ENCODE measurements at regions not wholly inside any gene's neighbourhood (a gene's known extent, or its start where the extent isn't known, plus 50 kb on each side); places are given as distances from the start of the nearest gene placed in this dataset.

DNA sequence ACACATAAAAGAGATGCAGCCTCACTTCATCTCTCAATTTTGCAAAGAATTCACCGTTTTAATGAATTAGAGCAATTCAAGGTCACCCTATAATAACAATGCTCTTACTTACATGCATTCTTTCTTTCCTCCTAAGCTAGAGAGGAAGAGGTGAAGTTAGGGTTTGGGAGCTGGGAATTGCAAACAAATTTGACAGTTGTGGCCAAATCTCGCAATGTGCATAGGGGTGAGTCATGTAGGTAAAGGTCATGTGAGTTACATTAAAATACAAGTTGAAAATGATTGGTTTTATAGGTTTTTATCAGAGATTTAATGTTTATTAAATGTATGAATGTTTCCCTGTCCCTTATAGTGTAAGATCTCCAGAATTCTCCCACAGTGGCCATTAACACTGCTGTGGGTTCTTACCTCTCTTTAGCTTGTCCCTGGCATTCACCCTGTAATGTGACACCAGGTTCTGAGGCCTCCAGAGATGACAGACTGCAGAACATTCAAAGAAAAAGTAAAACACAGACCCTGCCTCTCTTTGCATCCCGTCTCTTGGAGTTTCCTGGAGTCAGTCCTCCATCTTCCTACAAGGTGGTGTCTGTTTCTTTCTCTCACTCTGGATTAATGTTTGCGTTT lies 53.7 kb upstream of the LGALSL start:
- no peak for DNase-seq (ENCODE audit: low read depth in 1 of 2, low spot score in 1 of 2)

DNA sequence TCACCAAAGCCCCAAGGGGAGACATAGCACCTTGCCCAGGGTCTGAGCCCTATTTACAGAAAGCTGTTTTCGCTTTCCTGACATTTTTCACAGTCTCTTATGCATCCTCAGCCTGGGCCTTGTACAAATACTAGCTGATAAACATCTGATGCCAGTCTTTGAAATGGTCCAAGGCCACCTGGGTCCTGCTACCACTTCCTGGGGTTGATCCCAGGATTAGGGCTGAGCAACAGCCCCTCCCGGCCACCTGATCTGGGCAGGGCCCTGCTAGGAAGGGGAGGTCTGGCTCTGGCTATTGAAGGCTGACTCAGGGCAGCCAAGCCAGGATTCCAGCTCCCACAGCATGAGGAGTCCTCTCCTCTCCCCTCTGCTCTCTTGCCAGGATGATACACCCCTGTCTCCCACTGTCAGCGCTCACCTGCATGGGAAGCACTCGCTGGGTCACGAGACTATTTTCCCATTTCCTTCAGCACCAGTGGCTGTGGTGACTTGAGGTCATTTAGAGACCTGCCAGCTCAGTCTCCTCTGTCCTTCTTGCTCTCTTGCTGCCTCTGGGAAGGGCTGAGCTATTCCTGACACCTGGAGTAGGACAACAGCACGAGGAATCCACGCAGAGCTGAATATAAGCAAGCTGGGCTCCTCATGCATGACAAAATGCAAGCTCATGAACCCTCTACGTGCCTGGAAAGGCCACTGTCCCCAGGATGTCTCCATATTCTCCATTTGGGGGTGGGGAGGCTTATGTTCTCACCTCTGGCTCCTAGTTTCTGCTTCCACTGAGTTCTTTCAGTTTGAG lies 53.0 kb upstream of the LGALSL start:
- no peak for DNase-seq (ENCODE audit: low read depth in 1 of 2, low spot score in 1 of 2)

DNA sequence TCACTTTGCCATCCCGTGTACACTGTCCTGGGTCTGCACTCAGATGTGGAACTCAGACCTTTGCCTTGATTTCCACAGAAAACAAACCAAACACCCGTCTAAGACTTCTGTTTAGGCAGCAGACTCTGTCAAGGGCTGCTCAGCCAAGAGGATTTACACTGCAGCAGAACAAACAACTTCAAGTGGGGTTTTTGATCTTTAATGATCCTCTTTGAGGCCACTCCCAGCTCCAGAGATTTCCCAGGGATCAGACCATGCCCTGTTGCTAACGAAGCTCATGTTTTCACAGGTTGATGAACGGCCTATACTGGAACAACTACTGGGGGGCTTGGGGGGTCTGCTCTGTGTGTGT lies 52.5 kb upstream of the LGALSL start:
- DNase-seq (ENCODE audit: low read depth in 1 of 2, low spot score in 1 of 2), result no peak

DNA sequence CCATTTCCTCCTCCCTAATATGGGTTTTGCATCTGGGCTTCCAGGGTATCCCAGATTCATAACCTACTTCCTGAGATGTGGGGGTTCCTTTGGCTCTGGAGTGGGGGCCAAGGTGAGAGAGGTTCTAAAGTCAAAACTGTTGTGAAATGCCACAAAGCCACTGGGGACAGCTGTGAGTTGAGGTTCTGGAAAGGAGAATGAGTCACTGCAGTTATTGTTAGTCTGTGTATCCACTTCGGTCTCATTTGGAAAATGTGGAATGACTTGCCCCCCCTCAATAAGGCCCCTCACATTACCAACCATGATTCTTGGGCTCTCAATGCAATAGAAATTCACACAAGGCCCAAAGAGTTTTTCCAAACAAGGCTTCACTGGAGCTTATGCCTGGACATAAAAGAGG lies 51.1 kb upstream of the LGALSL start:
- no peak for DNase-seq (ENCODE audit: low read depth in 1 of 2, low spot score in 1 of 2)

DNA sequence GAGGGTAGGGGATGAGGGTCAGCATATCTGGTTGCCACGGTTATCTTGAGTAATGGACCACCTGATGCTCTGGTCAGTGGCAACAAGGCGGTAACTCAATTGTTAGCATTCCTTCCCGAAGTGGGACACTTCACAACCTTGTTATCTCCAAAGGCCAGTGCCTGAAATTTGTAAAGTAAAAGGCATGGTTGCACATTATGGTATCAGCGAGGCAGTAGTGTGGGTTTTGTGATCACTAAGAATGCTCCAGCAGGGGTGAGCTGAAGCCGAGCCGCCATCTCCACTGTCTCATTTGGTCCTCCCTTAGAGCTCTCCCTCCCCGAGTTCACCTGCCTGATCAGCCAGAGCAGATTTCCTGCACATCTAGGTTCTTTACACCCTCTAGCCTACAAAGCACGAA lies 50.5 kb upstream of the LGALSL start:
- no peak for DNase-seq (ENCODE audit: low read depth in 1 of 2, low spot score in 1 of 2)

DNA sequence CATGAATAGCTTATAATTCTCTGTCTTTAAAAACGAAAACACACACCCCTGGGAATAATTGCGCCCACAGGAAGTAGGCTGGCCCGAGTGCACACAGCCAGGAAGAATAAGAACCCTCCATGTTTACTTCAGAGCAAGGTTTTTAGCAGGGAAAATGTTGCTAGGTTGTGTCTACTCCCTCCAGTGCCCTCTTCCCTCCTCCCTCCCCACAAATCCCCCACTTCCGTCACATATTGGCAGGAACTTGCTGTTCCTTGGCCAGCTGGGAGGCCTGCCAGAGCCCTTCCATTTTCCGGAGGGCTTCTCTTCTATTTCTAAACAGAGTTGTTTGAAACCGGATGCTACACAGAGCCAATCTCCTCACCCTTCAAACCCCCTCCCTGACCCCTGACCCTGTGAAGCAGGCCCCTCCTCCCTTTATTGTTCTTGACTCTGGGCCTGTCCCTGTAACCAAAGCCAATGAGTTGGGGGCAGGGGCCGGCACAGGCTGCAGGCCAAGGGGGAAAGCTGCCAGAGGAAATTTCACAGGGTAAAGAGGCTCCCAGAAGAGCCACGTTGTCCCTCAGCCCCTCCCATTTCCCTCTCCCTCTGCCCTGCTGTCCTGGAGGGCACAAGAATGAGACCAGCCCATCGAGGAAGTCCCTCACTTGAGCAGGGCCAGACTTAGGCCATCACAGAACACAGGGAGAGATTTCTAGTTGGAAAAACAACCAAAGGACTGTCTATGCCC lies 49.8 kb upstream of the LGALSL start:
- DNase-seq (ENCODE audit: low read depth in 1 of 2, low spot score in 1 of 2), result no peak

Data from activated T-helper 1 cell treated with anti-CD3 and anti-CD28 coated beads, Interleukin-2, amount 50 U/mL, for 16 hours (primary cell).